OCI-LY7 (cell line): ENCODE measurements at regions not wholly inside any gene's neighbourhood (a gene's known extent, or its start where the extent isn't known, plus 50 kb on each side); places are given as distances from the start of the nearest gene placed in this dataset.

Experiments
- BruUV-seq: library from RNA; stranded (reverse); fragments of 400-500 nt; replicated peaks from 2 replicates; lab custom pipeline; 2021; lab: Mats Ljungman, UMichigan
- CTCF ChIA-PET: fragments of 300-600 bp; sonication (Branson Sonifier 250); formaldehyde crosslinking; loops from one replicate; lab custom pipeline; 2022; ENCODE audit warnings: antibody characterized with exemption; ENCODE audit not compliant: unreplicated experiment; lab: Charles Lee
- POLR2A ChIA-PET: fragments of 300-600 bp; sonication (Branson Sonifier 250); formaldehyde crosslinking; loops from one replicate; lab custom pipeline; 2022; ENCODE audit warnings: antibody characterized with exemption; lab: Charles Lee
- DNase-seq: peaks from one replicate; pipeline ENCODE4 v3.0.0-alpha.2; 2015; ENCODE audit warnings: low spot score
- H2AFZ ChIP-seq: fragments of 200-600 bp; sonication (generic), shearing (Covaris generic); 2 replicates; pipeline ENCODE4 v1.6.1; 2014; ENCODE audit warnings: mild to moderate bottlenecking, antibody characterized with exemption, low read length, moderate library complexity
- H3K27ac ChIP-seq: fragments of 200-600 bp; sonication (generic); 2 replicates; pipeline ENCODE4 v1.5.1; 2014; ENCODE audit warnings: mixed run types, low read depth, mild to moderate bottlenecking, moderate library complexity, low read length, inconsistent platforms; ENCODE audit not compliant: poor library complexity, severe bottlenecking
- H3K36me3 ChIP-seq: fragments of 200-600 bp; sonication (generic); 2 replicates; pipeline ENCODE4 v1.6.1; 2014; ENCODE audit warnings: mild to moderate bottlenecking, antibody characterized with exemption, low read length, moderate library complexity, mixed read lengths; ENCODE audit not compliant: insufficient read depth
- H3K4me1 ChIP-seq: fragments of 200-600 bp; sonication (generic); 2 replicates; pipeline ENCODE4 v1.5.1; 2014; ENCODE audit warnings: mild to moderate bottlenecking, low read length; ENCODE audit not compliant: insufficient read depth, poor library complexity, severe bottlenecking
- H3K4me2 ChIP-seq: fragments of 200-600 bp; sonication (generic); 2 replicates; pipeline ENCODE4 v1.6.1; 2014; ENCODE audit warnings: mild to moderate bottlenecking, low read length
- H3K4me3 ChIP-seq: fragments of 200-600 bp; sonication (generic); 2 replicates; pipeline ENCODE4 v1.5.1; 2014; ENCODE audit warnings: mild to moderate bottlenecking, low read depth, low read length; ENCODE audit not compliant: poor library complexity, severe bottlenecking
- H3K79me2 ChIP-seq: fragments of 200-600 bp; sonication (generic); 2 replicates; pipeline ENCODE4 v1.6.1; 2016; ENCODE audit warnings: low read depth, mild to moderate bottlenecking, low read length, moderate library complexity, mixed read lengths; ENCODE audit not compliant: insufficient read depth
- H3K9me2 ChIP-seq: fragments of 200-600 bp; sonication (generic); 2 replicates; pipeline ENCODE4 v1.6.1; 2016; ENCODE audit warnings: mild to moderate bottlenecking, low read length, mixed read lengths; ENCODE audit not compliant: insufficient read depth
- H3K9me3 ChIP-seq: fragments of 200-600 bp; sonication (generic); 2 replicates; pipeline ENCODE4 v1.6.1; 2014; ENCODE audit warnings: mild to moderate bottlenecking, mixed run types, low read length, mixed read lengths
- H4K20me1 ChIP-seq: fragments of 200-600 bp; sonication (generic); 2 replicates; pipeline ENCODE4 v1.6.1; 2014; ENCODE audit warnings: mild to moderate bottlenecking, antibody characterized with exemption, low read length, moderate library complexity, mixed read lengths; ENCODE audit not compliant: insufficient read depth
- CTCF ChIP-seq: fragments of 200-600 bp; sonication (generic); conservative IDR thresholded peaks from 2 replicates; pipeline ENCODE4 v1.5.1; 2014; ENCODE audit warnings: mild to moderate bottlenecking, antibody characterized with exemption, low read length, moderate library complexity, mixed read lengths
- EZH2phosphoT487 ChIP-seq: fragments of 200-600 bp; sonication (generic); IDR thresholded peaks from 2 replicates; pipeline ENCODE4 v1.6.1; 2018; ENCODE audit warnings: low read depth, borderline replicate concordance, mild to moderate bottlenecking, mixed run types, antibody characterized with exemption, low read length, moderate library complexity, mixed read lengths
- intact Hi-C: fragments of 100-400 bp; cut with micrococcal nuclease; formaldehyde crosslinking; loops from one replicate; pipeline ENCODE4 v1.10.0; 2022; ENCODE audit not compliant: unreplicated experiment

GRCh38 chr2:10245661-10246060, 57.0 kb upstream of the HPCAL1 start:
- no peak overlapping the region for H2AFZ ChIP-seq
- H4K20me1 ChIP-seq: no peaks in the 10 kb centered on the region
- DNase-seq: no peak
- TF ChIP-seq CTCF: no peak
- TF ChIP-seq EZH2phosphoT487: no peak
- no peaks in the 10 kb centered on the region for H3K9me2 ChIP-seq
- no TSS peak for BruUV-seq
- no peaks in the 10 kb centered on the region for H3K4me1 ChIP-seq
- CTCF ChIA-PET: interaction anchor here (0.9 kb wide), 1 partner anchor 56 kb away, joined by 4 read pairs; no protein-coding TSS in a partner anchor
- H3K36me3 ChIP-seq: no peaks in the 10 kb centered on the region
- intact Hi-C loops: no loop called here
- no peaks in the 10 kb centered on the region for H3K79me2 ChIP-seq
- POLR2A ChIA-PET: no interaction called here
- H3K4me3 ChIP-seq: no peak overlapping the region
- H3K9me3 ChIP-seq: peaks cover 18% of the 10 kb centered on the region
- no peak overlapping the region for H3K4me2 ChIP-seq
- no peak overlapping the region for H3K27ac ChIP-seq

- POLR2A ChIA-PET: interaction anchor here (1.5 kb wide), 1 partner anchor 16 kb away, joined by 3 read pairs; no protein-coding TSS in a partner anchor
These were observed 56.3 kb upstream of the HPCAL1 start for GRCh38 chr2:10246370-10246769.

More at GRCh38 chr2:10246370-10246769, 56.3 kb upstream of the HPCAL1 start:
- no peak for DNase-seq
- Histone ChIP-seq H4K20me1 (no peaks in the 10 kb centered on the region), H3K4me2 (no peak overlapping the region), H3K4me3 (no peak overlapping the region), H3K79me2 (no peaks in the 10 kb centered on the region), H3K4me1 (no peaks in the 10 kb centered on the region), H3K27ac (no peak overlapping the region), H3K9me2 (no peaks in the 10 kb centered on the region), H2AFZ (no peak overlapping the region), H3K9me3 (peaks cover 22% of the 10 kb centered on the region), H3K36me3 (no peaks in the 10 kb centered on the region)
- intact Hi-C loops: no loop called here
- BruUV-seq: no TSS peak
- CTCF ChIA-PET: interaction anchor here (0.9 kb wide), 1 partner anchor 55 kb away, joined by 4 read pairs; no protein-coding TSS in a partner anchor
- TF ChIP-seq CTCF: no peak
- no peak for TF ChIP-seq EZH2phosphoT487
